ENCODE measurements at regions not wholly inside any gene's neighbourhood (a gene's known extent, or its start where the extent isn't known, plus 50 kb on each side); places are given as distances from the start of the nearest gene placed in this dataset.

DNA sequence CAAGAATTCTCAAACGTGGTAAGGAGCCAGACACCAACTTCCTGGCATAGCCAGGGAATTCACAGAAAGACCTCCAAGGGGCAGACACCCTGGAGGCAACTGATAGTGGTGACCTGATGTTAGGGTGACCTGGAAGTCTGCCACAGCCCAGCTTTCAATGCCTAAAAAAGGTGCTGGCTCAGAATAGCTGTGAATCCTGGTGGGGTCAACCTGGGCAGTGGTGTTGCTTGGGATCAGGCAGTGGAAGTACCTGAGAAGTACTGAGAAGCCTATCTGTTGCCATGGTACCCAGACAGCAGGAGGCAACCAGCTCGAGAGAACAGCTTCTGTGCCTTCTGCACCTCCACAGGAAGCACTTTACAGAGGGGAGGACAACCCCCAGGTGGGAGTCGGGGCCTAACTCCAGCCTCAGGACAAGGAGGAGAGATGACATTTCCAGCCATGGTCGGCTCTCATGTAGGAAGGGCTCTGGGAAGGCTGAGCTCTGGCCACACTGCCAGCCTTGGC lies 55.4 kb upstream of the LARS2 start:
- TF ChIP-seq ZNF16 (tag by site-specific recombination; IDR thresholded peaks at IDR 0.05; ENCODE audit: low read depth) (no peak), ZNF354C (tag by site-specific recombination; IDR thresholded peaks at IDR 0.05; ENCODE audit: borderline replicate concordance, low read depth) (no peak), ZNF701 (tag by site-specific recombination; IDR thresholded peaks at IDR 0.05) (no peak), ZNF768 (tag by site-specific recombination; IDR thresholded peaks at IDR 0.05) (no peak), ZNF658 (tag by site-specific recombination; IDR thresholded peaks at IDR 0.05) (no peak)
- TF ChIP-seq, protein P1, sequence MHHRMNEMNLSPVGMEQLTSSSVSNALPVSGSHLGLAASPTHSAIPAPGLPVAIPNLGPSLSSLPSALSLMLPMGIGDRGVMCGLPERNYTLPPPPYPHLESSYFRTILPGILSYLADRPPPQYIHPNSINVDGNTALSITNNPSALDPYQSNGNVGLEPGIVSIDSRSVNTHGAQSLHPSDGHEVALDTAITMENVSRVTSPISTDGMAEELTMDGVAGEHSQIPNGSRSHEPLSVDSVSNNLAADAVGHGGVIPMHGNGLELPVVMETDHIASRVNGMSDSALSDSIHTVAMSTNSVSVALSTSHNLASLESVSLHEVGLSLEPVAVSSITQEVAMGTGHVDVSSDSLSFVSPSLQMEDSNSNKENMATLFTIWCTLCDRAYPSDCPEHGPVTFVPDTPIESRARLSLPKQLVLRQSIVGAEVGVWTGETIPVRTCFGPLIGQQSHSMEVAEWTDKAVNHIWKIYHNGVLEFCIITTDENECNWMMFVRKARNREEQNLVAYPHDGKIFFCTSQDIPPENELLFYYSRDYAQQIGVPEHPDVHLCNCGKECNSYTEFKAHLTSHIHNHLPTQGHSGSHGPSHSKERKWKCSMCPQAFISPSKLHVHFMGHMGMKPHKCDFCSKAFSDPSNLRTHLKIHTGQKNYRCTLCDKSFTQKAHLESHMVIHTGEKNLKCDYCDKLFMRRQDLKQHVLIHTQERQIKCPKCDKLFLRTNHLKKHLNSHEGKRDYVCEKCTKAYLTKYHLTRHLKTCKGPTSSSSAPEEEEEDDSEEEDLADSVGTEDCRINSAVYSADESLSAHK (tag by site-specific recombination; IDR thresholded peaks at IDR 0.05): no peak
- TF ChIP-seq, protein P2, sequence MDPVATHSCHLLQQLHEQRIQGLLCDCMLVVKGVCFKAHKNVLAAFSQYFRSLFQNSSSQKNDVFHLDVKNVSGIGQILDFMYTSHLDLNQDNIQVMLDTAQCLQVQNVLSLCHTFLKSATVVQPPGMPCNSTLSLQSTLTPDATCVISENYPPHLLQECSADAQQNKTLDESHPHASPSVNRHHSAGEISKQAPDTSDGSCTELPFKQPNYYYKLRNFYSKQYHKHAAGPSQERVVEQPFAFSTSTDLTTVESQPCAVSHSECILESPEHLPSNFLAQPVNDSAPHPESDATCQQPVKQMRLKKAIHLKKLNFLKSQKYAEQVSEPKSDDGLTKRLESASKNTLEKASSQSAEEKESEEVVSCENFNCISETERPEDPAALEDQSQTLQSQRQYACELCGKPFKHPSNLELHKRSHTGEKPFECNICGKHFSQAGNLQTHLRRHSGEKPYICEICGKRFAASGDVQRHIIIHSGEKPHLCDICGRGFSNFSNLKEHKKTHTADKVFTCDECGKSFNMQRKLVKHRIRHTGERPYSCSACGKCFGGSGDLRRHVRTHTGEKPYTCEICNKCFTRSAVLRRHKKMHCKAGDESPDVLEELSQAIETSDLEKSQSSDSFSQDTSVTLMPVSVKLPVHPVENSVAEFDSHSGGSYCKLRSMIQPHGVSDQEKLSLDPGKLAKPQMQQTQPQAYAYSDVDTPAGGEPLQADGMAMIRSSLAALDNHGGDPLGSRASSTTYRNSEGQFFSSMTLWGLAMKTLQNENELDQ (tag by site-specific recombination; IDR thresholded peaks at IDR 0.05; ENCODE audit: low read depth): no peak
- TF ChIP-seq, protein P3, sequence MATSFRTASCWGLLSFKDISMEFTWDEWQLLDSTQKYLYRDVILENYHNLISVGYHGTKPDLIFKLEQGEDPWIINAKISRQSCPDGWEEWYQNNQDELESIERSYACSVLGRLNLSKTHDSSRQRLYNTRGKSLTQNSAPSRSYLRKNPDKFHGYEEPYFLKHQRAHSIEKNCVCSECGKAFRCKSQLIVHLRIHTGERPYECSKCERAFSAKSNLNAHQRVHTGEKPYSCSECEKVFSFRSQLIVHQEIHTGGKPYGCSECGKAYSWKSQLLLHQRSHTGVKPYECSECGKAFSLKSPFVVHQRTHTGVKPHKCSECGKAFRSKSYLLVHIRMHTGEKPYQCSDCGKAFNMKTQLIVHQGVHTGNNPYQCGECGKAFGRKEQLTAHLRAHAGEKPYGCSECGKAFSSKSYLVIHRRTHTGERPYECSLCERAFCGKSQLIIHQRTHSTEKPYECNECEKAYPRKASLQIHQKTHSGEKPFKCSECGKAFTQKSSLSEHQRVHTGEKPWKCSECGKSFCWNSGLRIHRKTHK (tag by site-specific recombination; IDR thresholded peaks at IDR 0.05): no peak
- ChIA-PET POLR2A (no interaction called here), CTCF (interaction anchor here (0.7 to 1.1 kb wide), 3 partner anchors 8 to 123 kb away, joined by 3 to 4 read pairs (median 3); no protein-coding TSS in a partner anchor)
- H3K36me3 ChIP-seq (ENCODE audit: control insufficient read depth in 2 of 2, insufficient read depth in 1 of 2, low read length in 2 of 2): no peaks in the 10 kb centered on the region
- no peaks in the 10 kb centered on the region for H3K9me3 ChIP-seq (ENCODE audit: control insufficient read depth, insufficient read depth, low read depth, low read length)
- H3K27ac ChIP-seq (ENCODE audit: extremely low read depth, low read depth, low read length): no peak overlapping the region
- H3K4me1 ChIP-seq (ENCODE audit: control insufficient read depth, insufficient read depth, low read length): no peaks in the 10 kb centered on the region
- no peak overlapping the region for H3K4me3 ChIP-seq (ENCODE audit: low read depth, low read length)

DNA sequence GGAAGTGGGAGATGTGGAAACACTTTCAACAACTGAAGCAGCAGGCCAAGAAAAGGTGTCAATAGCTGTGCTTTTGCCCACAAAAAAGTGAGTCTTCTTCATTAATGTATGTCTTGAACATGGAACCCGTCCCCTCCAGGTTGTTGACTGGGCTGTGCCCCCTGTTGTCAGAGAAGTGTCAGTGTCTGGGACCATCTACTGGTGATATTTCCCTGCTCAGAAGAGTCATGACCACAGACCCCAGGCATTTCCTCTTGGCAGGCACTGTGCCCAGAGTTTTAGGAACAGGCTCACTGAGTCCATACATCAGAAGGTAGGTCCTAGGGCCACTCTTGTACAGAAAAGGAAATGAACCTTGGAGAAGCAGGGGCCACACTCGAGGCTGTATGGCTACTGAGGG lies 54.8 kb upstream of the LARS2 start:
- ChIA-PET POLR2A (no interaction called here), CTCF (interaction anchor here (0.6 to 0.7 kb wide), 2 partner anchors 21 to 580 kb away, joined by 4 read pairs; no protein-coding TSS in a partner anchor)
- Histone ChIP-seq H3K4me1 (ENCODE audit: control insufficient read depth, insufficient read depth, low read length) (no peaks in the 10 kb centered on the region), H3K36me3 (ENCODE audit: control insufficient read depth in 2 of 2, insufficient read depth in 1 of 2, low read length in 2 of 2) (no peaks in the 10 kb centered on the region), H3K9me3 (ENCODE audit: control insufficient read depth, insufficient read depth, low read depth, low read length) (no peaks in the 10 kb centered on the region), H3K27ac (ENCODE audit: extremely low read depth, low read depth, low read length) (no peak overlapping the region), H3K4me3 (ENCODE audit: low read depth, low read length) (no peak overlapping the region)
- TF ChIP-seq KLF16 (tag by site-specific recombination; IDR thresholded peaks at IDR 0.05): no peak
- TF ChIP-seq, protein P4, sequence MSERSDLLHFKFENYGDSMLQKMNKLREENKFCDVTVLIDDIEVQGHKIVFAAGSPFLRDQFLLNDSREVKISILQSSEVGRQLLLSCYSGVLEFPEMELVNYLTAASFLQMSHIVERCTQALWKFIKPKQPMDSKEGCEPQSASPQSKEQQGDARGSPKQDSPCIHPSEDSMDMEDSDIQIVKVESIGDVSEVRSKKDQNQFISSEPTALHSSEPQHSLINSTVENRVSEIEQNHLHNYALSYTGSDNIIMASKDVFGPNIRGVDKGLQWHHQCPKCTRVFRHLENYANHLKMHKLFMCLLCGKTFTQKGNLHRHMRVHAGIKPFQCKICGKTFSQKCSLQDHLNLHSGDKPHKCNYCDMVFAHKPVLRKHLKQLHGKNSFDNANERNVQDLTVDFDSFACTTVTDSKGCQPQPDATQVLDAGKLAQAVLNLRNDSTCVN (tag by site-specific recombination; optimal IDR thresholded peaks at IDR 0.05): no peak
- TF ChIP-seq HOXA7 (CRISPR knock-in tag; IDR thresholded peaks at IDR 0.05; ENCODE audit: borderline replicate concordance): no peak
- TF ChIP-seq ZNF223 (tag by site-specific recombination; IDR thresholded peaks at IDR 0.05): no peak
- no peak for TF ChIP-seq RBAK (tag by site-specific recombination; IDR thresholded peaks at IDR 0.05)

DNA sequence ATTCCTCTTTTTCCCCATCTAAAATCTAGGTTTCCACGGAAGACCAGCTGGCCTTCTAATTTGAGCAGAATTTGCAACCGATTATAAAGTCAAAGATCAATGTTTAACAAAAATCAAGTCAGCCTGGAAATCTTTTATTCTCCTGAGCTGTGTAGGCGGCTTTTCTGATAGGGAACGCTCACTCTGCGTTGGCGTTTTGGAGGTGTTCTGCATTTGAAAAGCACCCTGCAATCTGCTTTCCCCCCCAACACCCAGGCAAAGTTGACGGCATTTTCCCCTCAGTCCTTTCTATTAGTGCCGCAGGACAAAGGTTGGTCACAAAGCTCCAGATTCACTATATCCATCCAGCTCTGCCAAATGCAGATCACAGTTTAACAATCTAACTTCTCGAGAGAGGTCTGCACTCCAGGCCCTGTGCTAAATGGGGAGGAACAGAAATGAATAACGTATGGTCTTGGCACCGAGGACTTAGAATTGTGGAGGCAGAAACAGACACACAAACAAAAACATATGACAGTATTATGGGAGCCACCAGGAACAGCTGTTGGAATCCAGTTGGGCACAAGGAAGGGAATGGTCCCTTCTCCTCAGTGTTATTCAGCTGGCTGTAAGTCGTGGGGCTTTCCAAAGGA lies 50.4 kb upstream of the LARS2 start:
- no peak overlapping the region for H3K4me3 ChIP-seq (ENCODE audit: low read depth, low read length)
- H3K27ac ChIP-seq (ENCODE audit: extremely low read depth, low read depth, low read length): no peak overlapping the region
- CTCF ChIA-PET: no interaction called here
- H3K9me3 ChIP-seq (ENCODE audit: control insufficient read depth, insufficient read depth, low read depth, low read length): no peaks in the 10 kb centered on the region
- TF ChIP-seq ZNF560 (tag by site-specific recombination; IDR thresholded peaks at IDR 0.05; ENCODE audit: borderline replicate concordance) (no peak), ZNF561 (tag by site-specific recombination; IDR thresholded peaks at IDR 0.05; ENCODE audit: borderline replicate concordance) (no peak), ZNF175 (tag by site-specific recombination; IDR thresholded peaks at IDR 0.05) (no peak), ZNF239 (tag by site-specific recombination; IDR thresholded peaks at IDR 0.05) (no peak), ZNF223 (tag by site-specific recombination; IDR thresholded peaks at IDR 0.05) (no peak), ZNF132 (tag by site-specific recombination; IDR thresholded peaks at IDR 0.05; ENCODE audit: borderline replicate concordance) (no peak), BCL11B (tag by site-specific recombination; IDR thresholded peaks at IDR 0.05; ENCODE audit: low read depth) (no peak), ZBTB7A (tag by site-specific recombination; IDR thresholded peaks at IDR 0.05; ENCODE audit: low read depth) (no peak), ZNF146 (tag by site-specific recombination; IDR thresholded peaks at IDR 0.05) (no peak)
- H3K36me3 ChIP-seq (ENCODE audit: control insufficient read depth in 2 of 2, insufficient read depth in 1 of 2, low read length in 2 of 2): no peaks in the 10 kb centered on the region
- H3K4me1 ChIP-seq (ENCODE audit: control insufficient read depth, insufficient read depth, low read length): no peaks in the 10 kb centered on the region
- POLR2A ChIA-PET: no interaction called here
